ENCODE measurements at regions not wholly inside any gene's neighbourhood (a gene's known extent, or its start where the extent isn't known, plus 50 kb on each side); places are given as distances from the start of the nearest gene placed in this dataset.

DNA sequence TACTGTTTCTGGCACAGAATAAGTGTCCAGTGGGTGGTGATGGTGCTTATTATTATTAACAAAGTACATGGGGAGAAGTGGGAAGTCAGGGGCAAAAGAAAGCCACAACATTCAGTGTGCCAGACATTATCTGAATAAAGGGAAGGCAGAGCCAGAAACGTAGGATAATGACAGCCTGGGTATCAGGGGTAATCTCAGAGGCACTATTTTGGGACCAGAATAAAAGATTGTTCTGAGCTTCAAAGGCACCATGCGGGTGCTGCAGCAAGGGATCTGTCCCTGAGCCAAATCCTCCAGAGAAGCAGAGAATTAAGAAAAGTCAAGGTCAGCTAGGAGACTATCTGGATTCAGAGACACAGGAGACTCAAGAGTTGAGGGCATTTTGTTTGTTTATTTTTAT is 328.8 kb upstream of the GATB start:
- TF ChIP-seq, protein P1, sequence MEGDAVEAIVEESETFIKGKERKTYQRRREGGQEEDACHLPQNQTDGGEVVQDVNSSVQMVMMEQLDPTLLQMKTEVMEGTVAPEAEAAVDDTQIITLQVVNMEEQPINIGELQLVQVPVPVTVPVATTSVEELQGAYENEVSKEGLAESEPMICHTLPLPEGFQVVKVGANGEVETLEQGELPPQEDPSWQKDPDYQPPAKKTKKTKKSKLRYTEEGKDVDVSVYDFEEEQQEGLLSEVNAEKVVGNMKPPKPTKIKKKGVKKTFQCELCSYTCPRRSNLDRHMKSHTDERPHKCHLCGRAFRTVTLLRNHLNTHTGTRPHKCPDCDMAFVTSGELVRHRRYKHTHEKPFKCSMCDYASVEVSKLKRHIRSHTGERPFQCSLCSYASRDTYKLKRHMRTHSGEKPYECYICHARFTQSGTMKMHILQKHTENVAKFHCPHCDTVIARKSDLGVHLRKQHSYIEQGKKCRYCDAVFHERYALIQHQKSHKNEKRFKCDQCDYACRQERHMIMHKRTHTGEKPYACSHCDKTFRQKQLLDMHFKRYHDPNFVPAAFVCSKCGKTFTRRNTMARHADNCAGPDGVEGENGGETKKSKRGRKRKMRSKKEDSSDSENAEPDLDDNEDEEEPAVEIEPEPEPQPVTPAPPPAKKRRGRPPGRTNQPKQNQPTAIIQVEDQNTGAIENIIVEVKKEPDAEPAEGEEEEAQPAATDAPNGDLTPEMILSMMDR (tag by site-specific recombination; IDR thresholded peaks at IDR 0.05) = no peak
- TF ChIP-seq ZNF366 (tag by site-specific recombination; conservative IDR thresholded peaks at IDR 0.05) (no peak), BCL11B (tag by site-specific recombination; IDR thresholded peaks at IDR 0.05; ENCODE audit: low read depth) (no peak), ZNF596 (tag by site-specific recombination; IDR thresholded peaks at IDR 0.05) (no peak), ZNF426 (tag by site-specific recombination; IDR thresholded peaks at IDR 0.05) (no peak), ZNF121 (tag by site-specific recombination; IDR thresholded peaks at IDR 0.05) (no peak), ZBTB1 (tag by site-specific recombination; IDR thresholded peaks at IDR 0.05) (no peak), KLF16 (tag by site-specific recombination; IDR thresholded peaks at IDR 0.05) (no peak), ZNF549 (tag by site-specific recombination; IDR thresholded peaks at IDR 0.05) (no peak), ZNF777 (tag by site-specific recombination; IDR thresholded peaks at IDR 0.05; ENCODE audit: borderline replicate concordance) (no peak)
- TF ChIP-seq, protein P2, sequence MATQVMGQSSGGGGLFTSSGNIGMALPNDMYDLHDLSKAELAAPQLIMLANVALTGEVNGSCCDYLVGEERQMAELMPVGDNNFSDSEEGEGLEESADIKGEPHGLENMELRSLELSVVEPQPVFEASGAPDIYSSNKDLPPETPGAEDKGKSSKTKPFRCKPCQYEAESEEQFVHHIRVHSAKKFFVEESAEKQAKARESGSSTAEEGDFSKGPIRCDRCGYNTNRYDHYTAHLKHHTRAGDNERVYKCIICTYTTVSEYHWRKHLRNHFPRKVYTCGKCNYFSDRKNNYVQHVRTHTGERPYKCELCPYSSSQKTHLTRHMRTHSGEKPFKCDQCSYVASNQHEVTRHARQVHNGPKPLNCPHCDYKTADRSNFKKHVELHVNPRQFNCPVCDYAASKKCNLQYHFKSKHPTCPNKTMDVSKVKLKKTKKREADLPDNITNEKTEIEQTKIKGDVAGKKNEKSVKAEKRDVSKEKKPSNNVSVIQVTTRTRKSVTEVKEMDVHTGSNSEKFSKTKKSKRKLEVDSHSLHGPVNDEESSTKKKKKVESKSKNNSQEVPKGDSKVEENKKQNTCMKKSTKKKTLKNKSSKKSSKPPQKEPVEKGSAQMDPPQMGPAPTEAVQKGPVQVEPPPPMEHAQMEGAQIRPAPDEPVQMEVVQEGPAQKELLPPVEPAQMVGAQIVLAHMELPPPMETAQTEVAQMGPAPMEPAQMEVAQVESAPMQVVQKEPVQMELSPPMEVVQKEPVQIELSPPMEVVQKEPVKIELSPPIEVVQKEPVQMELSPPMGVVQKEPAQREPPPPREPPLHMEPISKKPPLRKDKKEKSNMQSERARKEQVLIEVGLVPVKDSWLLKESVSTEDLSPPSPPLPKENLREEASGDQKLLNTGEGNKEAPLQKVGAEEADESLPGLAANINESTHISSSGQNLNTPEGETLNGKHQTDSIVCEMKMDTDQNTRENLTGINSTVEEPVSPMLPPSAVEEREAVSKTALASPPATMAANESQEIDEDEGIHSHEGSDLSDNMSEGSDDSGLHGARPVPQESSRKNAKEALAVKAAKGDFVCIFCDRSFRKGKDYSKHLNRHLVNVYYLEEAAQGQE (tag by site-specific recombination; IDR thresholded peaks at IDR 0.05) = no peak
